HepG2 (cell line): ENCODE measurements at regions not wholly inside any gene's neighbourhood (a gene's known extent, or its start where the extent isn't known, plus 50 kb on each side); places are given as distances from the start of the nearest gene placed in this dataset.

Experiments
- HOMEZ ChIP-seq: IDR thresholded peaks from 2 replicates; pipeline ENCODE4 v1.6.1; 2016; ENCODE audit warnings: low read depth
- JUND ChIP-seq: sonication (generic); formaldehyde crosslinking; IDR thresholded peaks from 2 replicates; pipeline ENCODE4 v1.8.0; 2022; ENCODE audit warnings: mild to moderate bottlenecking, missing genetic modification reagents
- MXD3 ChIP-seq: IDR thresholded peaks from 2 replicates; pipeline ENCODE4 v1.6.1; 2016; ENCODE audit warnings: mild to moderate bottlenecking, missing biosample characterization, missing genetic modification reagents
- PRDM10 ChIP-seq: sonication (generic); formaldehyde crosslinking; IDR thresholded peaks from 2 replicates; pipeline ENCODE4 v1.4.0; 2020; ENCODE audit warnings: low read depth, missing genetic modification reagents
- PRMT3 ChIP-seq: sonication (generic); formaldehyde crosslinking; IDR thresholded peaks from 2 replicates; pipeline ENCODE4 v1.8.1; 2022; ENCODE audit warnings: low read depth, mild to moderate bottlenecking, moderate library complexity, missing genetic modification reagents, borderline replicate concordance
- RBM22 ChIP-seq: fragments of 200-400 bp; formaldehyde crosslinking; optimal IDR thresholded peaks from 2 replicates; pipeline ENCODE3; 2017; ENCODE audit warnings: mild to moderate bottlenecking, low read length, moderate library complexity
- REXO4 ChIP-seq: sonication (generic); formaldehyde crosslinking; IDR thresholded peaks from 2 replicates; pipeline ENCODE4 v1.8.0; 2022; ENCODE audit warnings: missing genetic modification reagents, mild to moderate bottlenecking, borderline replicate concordance
- SAP130 ChIP-seq: IDR thresholded peaks from 2 replicates; pipeline ENCODE4 v1.6.1; 2016; ENCODE audit warnings: low read depth
- SMARCE1 ChIP-seq: fragments of 450-650 bp; IDR thresholded peaks from 2 replicates; pipeline ENCODE4 v1.6.1; 2017; ENCODE audit warnings: borderline replicate concordance
- SP4 ChIP-seq: sonication (generic); formaldehyde crosslinking; IDR thresholded peaks from 2 replicates; pipeline ENCODE4 v1.8.1; 2023; ENCODE audit warnings: mild to moderate bottlenecking, missing genetic modification reagents
- SUZ12 ChIP-seq: fragments of 150-350 bp; IDR thresholded peaks from 2 replicates; pipeline ENCODE4 v1.6.1; 2014; ENCODE audit warnings: low read depth, low read length
- TAF1 ChIP-seq: sonication (generic); formaldehyde crosslinking; IDR thresholded peaks from 2 replicates; pipeline ENCODE4 v1.4.0; 2020; ENCODE audit warnings: missing genetic modification reagents
- TFDP2 ChIP-seq: sonication (generic); formaldehyde crosslinking; IDR thresholded peaks from 2 replicates; pipeline ENCODE4 v1.4.0; 2020; ENCODE audit warnings: missing genetic modification reagents
- YEATS4 ChIP-seq: sonication (generic); formaldehyde crosslinking; IDR thresholded peaks from 2 replicates; pipeline ENCODE4 v1.4.0; 2020; ENCODE audit warnings: missing genetic modification reagents, borderline replicate concordance
- ZBTB10 ChIP-seq: sonication (generic); formaldehyde crosslinking; IDR thresholded peaks from 2 replicates; pipeline ENCODE4 v1.4.0; 2020; ENCODE audit warnings: missing genetic modification reagents, borderline replicate concordance
- ZNF10 ChIP-seq: sonication (generic); formaldehyde crosslinking; IDR thresholded peaks from 2 replicates; pipeline ENCODE4 v1.4.0; 2020; ENCODE audit warnings: mild to moderate bottlenecking, low read depth, missing genetic modification reagents, borderline replicate concordance
- ZNF253 ChIP-seq: sonication (generic); formaldehyde crosslinking; IDR thresholded peaks from 2 replicates; pipeline ENCODE4 v1.8.0; 2022; ENCODE audit warnings: mild to moderate bottlenecking, missing genetic modification reagents, borderline replicate concordance
- ZNF329 ChIP-seq: sonication (generic); formaldehyde crosslinking; IDR thresholded peaks from 2 replicates; pipeline ENCODE4 v1.9.0; 2021; ENCODE audit warnings: low read depth, mild to moderate bottlenecking, missing genetic modification reagents
- ZNF674 ChIP-seq: sonication (generic); formaldehyde crosslinking; IDR thresholded peaks from 2 replicates; pipeline ENCODE4 v1.5.0; 2020; ENCODE audit warnings: low read depth, mild to moderate bottlenecking, missing genetic modification reagents
- ZNF766 ChIP-seq: sonication (generic); formaldehyde crosslinking; IDR thresholded peaks from 2 replicates; pipeline ENCODE4 v1.5.0; 2020; ENCODE audit warnings: missing genetic modification reagents, borderline replicate concordance
- ZSCAN20 ChIP-seq: sonication (generic); formaldehyde crosslinking; IDR thresholded peaks from 2 replicates; pipeline ENCODE4 v1.4.0; 2020; ENCODE audit warnings: missing genetic modification reagents, mild to moderate bottlenecking, borderline replicate concordance

- TF ChIP-seq ZNF253 (CRISPR knock-in tag) (no peak), ZBTB10 (CRISPR knock-in tag) (no peak), ZNF10 (CRISPR knock-in tag) (no peak), JUND (CRISPR knock-in tag) (no peak), MXD3 (CRISPR knock-in tag) (no peak), PRMT3 (CRISPR knock-in tag) (no peak), SUZ12 (no peak), REXO4 (no peak), RBM22 (no peak), ZNF329 (no peak), YEATS4 (CRISPR knock-in tag) (no peak), ZSCAN20 (no peak), PRDM10 (CRISPR knock-in tag) (no peak), SP4 (CRISPR knock-in tag) (no peak), ZNF766 (no peak), SAP130 (CRISPR knock-in tag) (no peak), HOMEZ (peak; percentile 45; the same call in 1 of the 2 replicates), SMARCE1 (no peak), ZNF674 (CRISPR knock-in tag) (no peak), TAF1 (CRISPR knock-in tag) (no peak), TFDP2 (CRISPR knock-in tag) (no peak)
Measured at GRCh38 chr6:131519670-131520436, 53.2 kb upstream of the ARG1 start (continued).
